IMR-90 (cell line): ENCODE measurements at regions not wholly inside any gene's neighbourhood (a gene's known extent, or its start where the extent isn't known, plus 50 kb on each side); places are given as distances from the start of the nearest gene placed in this dataset.

Experiments
- ATAC-seq: fragments of 200-7000 bp; cut with Tn5 transposase; 2 replicates; pipeline ENCODE4 v1.9.1; 2020; ENCODE audit warnings: low read depth, mild to moderate bottlenecking, moderate library complexity
- BruUV-seq: library from RNA; stranded (reverse); fragments of 400-500 nt; replicated peaks from 2 replicates; lab custom pipeline; 2021; lab: Mats Ljungman, UMichigan
- CTCF ChIA-PET: fragments of 300-600 bp; formaldehyde crosslinking; extraction: SDS; loops from one replicate; lab custom pipeline; 2021; ENCODE audit warnings: antibody characterized with exemption; lab: Yijun Ruan, JAX
- POLR2A ChIA-PET: fragments of 300-600 bp; sonication (Branson Sonifier 250); formaldehyde crosslinking; loops from one replicate; lab custom pipeline; 2022; ENCODE audit warnings: antibody characterized with exemption; ENCODE audit not compliant: unreplicated experiment; lab: Charles Lee
- DNase-seq: peaks from one replicate; pipeline ENCODE4 v3.0.0; 2013
- H2AFZ ChIP-seq: replicated peaks from 2 replicates; pipeline ENCODE3; 2013; ENCODE audit warnings: low read length, mild to moderate bottlenecking; ENCODE audit not compliant: poor library complexity
- H2AK5ac ChIP-seq: 2 replicates; pipeline ENCODE4 v1.6.1; 2013; ENCODE audit warnings: low read depth, low read length, inconsistent platforms
- H2AK9ac ChIP-seq: replicated peaks from 2 replicates; pipeline ENCODE3; 2013; ENCODE audit warnings: mild to moderate bottlenecking, low read depth, low read length, moderate library complexity; ENCODE audit not compliant: poor library complexity
- H2BK120ac ChIP-seq: 2 replicates; pipeline ENCODE4 v1.6.1; 2013; ENCODE audit warnings: low read depth, low read length, inconsistent platforms
- H2BK15ac ChIP-seq: 3 replicates; pipeline ENCODE4 v1.6.1; 2013; ENCODE audit warnings: low read depth, low read length, inconsistent platforms
- H2BK20ac ChIP-seq: 2 replicates; pipeline ENCODE4 v1.6.1; 2013; ENCODE audit warnings: low read depth, mild to moderate bottlenecking, inconsistent platforms, low read length, moderate library complexity
- H2BK5ac ChIP-seq: 2 replicates; pipeline ENCODE4 v1.6.1; 2013; ENCODE audit warnings: mild to moderate bottlenecking, low read depth, low read length, inconsistent platforms; ENCODE audit not compliant: poor library complexity, severe bottlenecking
- H3K14ac ChIP-seq: replicated peaks from 2 replicates; pipeline ENCODE4 v1.6.1; 2013; ENCODE audit warnings: low read depth, low read length, inconsistent platforms
- H3K18ac ChIP-seq: 2 replicates; pipeline ENCODE4 v1.6.1; 2013; ENCODE audit warnings: low read depth, low read length, control low read depth
- H3K23ac ChIP-seq: 2 replicates; pipeline ENCODE4 v1.6.1; 2013; ENCODE audit warnings: low read depth, low read length, inconsistent platforms
- H3K27ac ChIP-seq: 2 replicates; pipeline ENCODE4 v1.5.1; 2013; ENCODE audit warnings: mild to moderate bottlenecking, control low read depth, low read length; ENCODE audit not compliant: insufficient read depth
- H3K27me3 ChIP-seq: 2 replicates; pipeline ENCODE4 v1.6.1; 2013; ENCODE audit warnings: low read length; ENCODE audit not compliant: control insufficient read depth, insufficient read depth
- H3K36me3 ChIP-seq: 2 replicates; pipeline ENCODE4 v1.6.1; 2013; ENCODE audit warnings: low read length, mixed read lengths; ENCODE audit not compliant: control insufficient read depth, insufficient read depth
- H3K4ac ChIP-seq: 2 replicates; pipeline ENCODE4 v1.6.1; 2013; ENCODE audit warnings: low read depth, low read length, inconsistent platforms
- H3K4me1 ChIP-seq: 2 replicates; pipeline ENCODE4 v1.6.1; 2013; ENCODE audit warnings: low read length, mixed read lengths; ENCODE audit not compliant: control insufficient read depth, insufficient read depth
- H3K4me2 ChIP-seq: 2 replicates; pipeline ENCODE4 v1.6.1; 2013; ENCODE audit warnings: low read depth, mild to moderate bottlenecking, control low read depth, low read length, moderate library complexity
- H3K4me3 ChIP-seq: 2 replicates; pipeline ENCODE4 v1.5.1; 2013; ENCODE audit warnings: low read depth, mild to moderate bottlenecking, control low read depth, low read length, moderate library complexity; ENCODE audit not compliant: insufficient read depth
- H3K56ac ChIP-seq: 2 replicates; pipeline ENCODE4 v1.6.1; 2013; ENCODE audit warnings: low read length, inconsistent platforms; ENCODE audit not compliant: insufficient read depth; ENCODE audit errors: extremely low read depth
- H3K79me1 ChIP-seq, 2 experiments: 2 replicates each; pipeline ENCODE4 v1.6.1; 2013; ENCODE audit warnings: low read length in 2 of 2, inconsistent platforms in 1 of 2, low read depth in 1 of 2
- H3K9ac ChIP-seq: 2 replicates; pipeline ENCODE4 v1.6.1; 2013; ENCODE audit warnings: low read depth, low read length, control low read depth
- H3K9me1 ChIP-seq: 2 replicates; pipeline ENCODE4 v1.6.1; 2013; ENCODE audit warnings: low read length, inconsistent platforms; ENCODE audit not compliant: insufficient read depth
- H3K9me3 ChIP-seq: 2 replicates; pipeline ENCODE4 v1.6.1; 2013; ENCODE audit warnings: low read length; ENCODE audit not compliant: control insufficient read depth, insufficient read depth
- H4K20me1 ChIP-seq: 2 replicates; pipeline ENCODE4 v1.6.1; 2013; ENCODE audit warnings: low read length, inconsistent platforms; ENCODE audit not compliant: insufficient read depth
- H4K5ac ChIP-seq: 2 replicates; pipeline ENCODE4 v1.6.1; 2013; ENCODE audit warnings: mild to moderate bottlenecking, low read depth, low read length, control low read depth
- H4K8ac ChIP-seq, 2 experiments: 2 replicates each; pipeline ENCODE4 v1.6.1; 2013; ENCODE audit warnings: low read depth in 2 of 2, low read length in 2 of 2, control low read depth in 1 of 2, inconsistent platforms in 1 of 2
- H4K91ac ChIP-seq: 2 replicates; pipeline ENCODE4 v1.6.1; 2013; ENCODE audit warnings: low read depth, low read length, inconsistent platforms; ENCODE audit not compliant: insufficient read depth
- BHLHE40 ChIP-seq: fragments of 150-350 bp; IDR thresholded peaks from 2 replicates; pipeline ENCODE4 v1.6.1; 2016; ENCODE audit warnings: mild to moderate bottlenecking, low read depth, low read length
- CEBPB ChIP-seq: IDR thresholded peaks from 2 replicates; pipeline ENCODE4 v1.6.1; 2012; ENCODE audit warnings: low read depth, low read length, improper control_type of control experiment
- CHD1 ChIP-seq: IDR thresholded peaks from 2 replicates; pipeline ENCODE4 v1.6.1; 2012; ENCODE audit warnings: low read depth, low read length, improper control_type of control experiment
- CTCF ChIP-seq: conservative IDR thresholded peaks from 2 replicates; pipeline ENCODE4 v1.5.1; 2012; ENCODE audit warnings: mild to moderate bottlenecking, low read depth, low read length, improper control_type of control experiment
- ELK1 ChIP-seq: fragments of 150-350 bp; IDR thresholded peaks from 2 replicates; pipeline ENCODE4 v1.6.1; 2016; ENCODE audit warnings: low read depth, mild to moderate bottlenecking, low read length, moderate library complexity, borderline replicate concordance
- FOS ChIP-seq: fragments of 150-350 bp; IDR thresholded peaks from 2 replicates; pipeline ENCODE4 v1.6.1; 2016; ENCODE audit warnings: low read depth, low read length
- MAFK ChIP-seq: IDR thresholded peaks from 2 replicates; pipeline ENCODE4 v1.6.1; 2012; ENCODE audit warnings: low read depth, low read length, improper control_type of control experiment
- MAZ ChIP-seq: IDR thresholded peaks from 2 replicates; pipeline ENCODE4 v1.6.1; 2012; ENCODE audit warnings: low read depth, mild to moderate bottlenecking, low read length, improper control_type of control experiment, moderate library complexity, borderline replicate concordance
- MXI1 ChIP-seq: IDR thresholded peaks from 2 replicates; pipeline ENCODE4 v1.6.1; 2012; ENCODE audit warnings: low read depth, mild to moderate bottlenecking, low read length, moderate library complexity, borderline replicate concordance
- NFE2L2 ChIP-seq: fragments of 150-350 bp; IDR thresholded peaks from 2 replicates; pipeline ENCODE4 v1.6.1; 2016; ENCODE audit warnings: low read depth, mild to moderate bottlenecking, low read length
- POLR2A ChIP-seq: IDR thresholded peaks from 2 replicates; pipeline ENCODE4 v1.6.1; 2012; ENCODE audit warnings: mild to moderate bottlenecking, low read depth, low read length
- RAD21 ChIP-seq: IDR thresholded peaks from 2 replicates; pipeline ENCODE4 v1.6.1; 2012; ENCODE audit warnings: low read length, improper control_type of control experiment
- RCOR1 ChIP-seq: IDR thresholded peaks from 2 replicates; pipeline ENCODE4 v1.6.1; 2012; ENCODE audit warnings: mild to moderate bottlenecking, low read length, improper control_type of control experiment; ENCODE audit not compliant: insufficient replicate concordance
- SMC3 ChIP-seq: fragments of 150-350 bp; IDR thresholded peaks from 2 replicates; pipeline ENCODE4 v1.6.1; 2016; ENCODE audit warnings: low read depth, mild to moderate bottlenecking, antibody characterized with exemption, low read length, moderate library complexity
- USF2 ChIP-seq: fragments of 150-350 bp; IDR thresholded peaks from 2 replicates; pipeline ENCODE4 v1.6.1; 2017; ENCODE audit warnings: mild to moderate bottlenecking, antibody characterized with exemption, low read length, low read depth
- WGBS, 2 experiments: methylation state at CpG; one replicate each; pipeline versions ENCODE4 v1.1.5 to v1.1.7; 2013; ENCODE audit warnings: missing lambda C conversion rate in 2 of 2; ENCODE audit not compliant: insufficient read length in 1 of 2; ENCODE audit errors: extremely low coverage in 2 of 2; 5-methylcytosine and 5-hydroxymethylcytosine counted together
- dilution Hi-C: fragments of 300-500 bp; cut with HindIII; formaldehyde crosslinking; loops from one replicate; pipeline ENCODE4 v1.14.3; 2018; ENCODE audit warnings: low sequenced_read_pairs; ENCODE audit not compliant: unreplicated experiment
- in situ Hi-C: fragments of 300-500 bp; cut with MboI; formaldehyde crosslinking; loops from 3 replicates; pipeline ENCODE4 v1.14.3; 2019; ENCODE audit warnings: low sequenced_read_pairs, inconsistent platforms, mixed read lengths
- intact Hi-C: fragments of 100-400 bp; cut with micrococcal nuclease; formaldehyde crosslinking; loops from 2 replicates; pipeline ENCODE4 v1.10.0; 2022

- in situ Hi-C loops (no loop called here), intact Hi-C loops (no loop called here), dilution Hi-C loops (no loop called here)
- Histone ChIP-seq H2AK5ac (peak overlapping the region; percentile 68), H3K56ac (no peak overlapping the region), H3K9ac (no peak overlapping the region), H3K79me1 (peaks cover 0 to 8% of the 10 kb centered on the region in 2 experiments; a peak in 1 of 4 replicates), H3K14ac (0 out of 2 replicates have a peak overlapping the region, but pooled peaks have one; percentile 24), H3K36me3 (no peaks in the 10 kb centered on the region), H3K4ac (peak overlapping the region; percentile 29), H3K27ac (no peak overlapping the region), H2BK5ac (no peak overlapping the region), H3K18ac (no peak overlapping the region), H4K20me1 (no peaks in the 10 kb centered on the region), H4K8ac (peak overlapping the region in 1 of 2 experiments; percentile 11; a peak in 1 of 4 replicates), H3K9me1 (peaks cover 29% of the 10 kb centered on the region), H2BK20ac (peak overlapping the region; percentile 32; the same call in 1 of the 2 replicates), H3K9me3 (no peaks in the 10 kb centered on the region), H2BK120ac (peak overlapping the region; percentile 98), H3K27me3 (no peaks in the 10 kb centered on the region), H3K4me2 (no peak overlapping the region), H3K23ac (no peak overlapping the region), H2BK15ac (peak overlapping the region; percentile 76; the same call in 2 of the 3 replicates), H4K91ac (peak overlapping the region; percentile 35; the same call in 1 of the 2 replicates), H3K4me3 (no peak overlapping the region), H3K4me1 (peaks cover 29% of the 10 kb centered on the region), H2AK9ac (peak overlapping the region; percentile 75), H2AFZ (peak overlapping the region; percentile 37), H4K5ac (no peak overlapping the region)
- ChIA-PET CTCF (no interaction called here), POLR2A (no interaction called here)
- ATAC-seq: no peak
- DNase-seq: no peak
- WGBS, 2 experiments: 88% methylated on average over 13 of the region's 21 CpGs; no CpG with 5 or more reads in 1 of the 2 experiments
- no TSS peak for BruUV-seq
- TF ChIP-seq RAD21 (no peak), CTCF (no peak), NFE2L2 (no peak), ELK1 (no peak), MXI1 (no peak), MAFK (no peak), USF2 (no peak), SMC3 (no peak), POLR2A (no peak), CHD1 (no peak), RCOR1 (no peak), FOS (no peak), MAZ (no peak), BHLHE40 (no peak), CEBPB (no peak)
Observed at GRCh38 chr15:100727291-100727851, 125.0 kb downstream of the ASB7 start.
